HG03039 (cell line): ENCODE measurements at regions not wholly inside any gene's neighbourhood (a gene's known extent, or its start where the extent isn't known, plus 50 kb on each side); places are given as distances from the start of the nearest gene placed in this dataset.
"Not testable (repeated sequence)": the region's sequence is repeated elsewhere in the genome, so short reads cannot be mapped to it uniquely, and the experiment has no call there.

ENCODE experiments used
- ATAC-seq: cut with Tn5 transposase; IDR thresholded peaks from one replicate; pipeline ENCODE4 v1.9.1; 2021; ENCODE audit warnings: mild to moderate bottlenecking, moderate library complexity; ENCODE audit not compliant: unreplicated experiment

DNA sequence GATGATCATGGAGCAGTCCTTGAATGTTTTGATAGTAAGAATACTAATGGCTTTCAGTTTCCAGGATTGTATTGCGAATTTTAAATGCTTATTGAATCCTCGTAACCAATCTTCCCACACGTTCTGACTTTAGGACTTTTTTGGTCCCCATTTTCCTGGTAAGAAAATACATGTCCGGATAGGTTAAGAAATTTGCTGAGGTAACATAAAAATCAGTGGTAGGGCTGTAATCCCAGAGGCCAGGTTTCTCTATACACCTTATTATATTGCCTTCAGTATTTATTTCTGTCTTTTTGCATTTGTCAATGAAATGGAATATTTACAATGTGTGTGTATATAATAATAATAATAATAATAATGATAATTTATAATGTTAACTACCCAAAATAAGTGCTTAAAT, 603.2 kb downstream of the TMEM182 start:
- no peak for ATAC-seq

DNA sequence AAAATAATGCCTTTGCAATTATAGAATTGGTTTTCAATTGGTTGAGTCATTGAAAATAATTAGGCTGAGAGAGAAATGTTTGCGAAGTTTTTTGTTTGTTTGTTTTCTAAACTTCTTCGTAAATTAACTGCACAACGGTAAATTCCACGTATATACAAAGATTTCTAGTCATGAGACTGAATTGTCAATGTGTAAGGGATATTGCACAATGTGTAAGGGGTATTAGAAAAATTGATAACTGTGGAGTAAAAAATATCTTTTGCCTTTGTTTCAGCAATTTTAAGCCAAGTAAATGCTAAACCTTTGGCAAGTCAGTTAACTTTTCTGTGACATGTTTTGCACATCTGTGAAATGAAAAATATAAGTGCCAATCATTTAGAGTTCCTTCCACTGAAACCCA, 606.0 kb downstream of the TMEM182 start:
- no peak for ATAC-seq

DNA sequence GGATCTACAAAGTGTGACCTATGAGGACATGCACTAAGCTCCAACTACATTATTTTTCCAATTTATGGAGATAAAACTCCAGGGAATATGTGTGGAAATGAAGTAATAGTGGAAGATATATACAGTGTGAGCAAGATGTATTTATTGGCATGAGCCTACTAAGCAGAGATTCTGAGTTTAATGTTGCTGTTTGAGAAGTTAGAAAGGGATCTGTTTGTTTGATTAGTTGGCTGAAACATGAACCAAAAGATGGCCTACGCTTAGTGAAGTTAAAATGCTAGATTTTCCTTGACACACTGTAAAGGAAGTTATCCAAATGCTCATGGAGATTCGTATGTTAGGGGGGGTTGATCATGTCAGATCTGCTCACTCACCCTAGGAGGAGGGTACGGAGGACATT, 621.7 kb downstream of the TMEM182 start:
- no peak for ATAC-seq

DNA sequence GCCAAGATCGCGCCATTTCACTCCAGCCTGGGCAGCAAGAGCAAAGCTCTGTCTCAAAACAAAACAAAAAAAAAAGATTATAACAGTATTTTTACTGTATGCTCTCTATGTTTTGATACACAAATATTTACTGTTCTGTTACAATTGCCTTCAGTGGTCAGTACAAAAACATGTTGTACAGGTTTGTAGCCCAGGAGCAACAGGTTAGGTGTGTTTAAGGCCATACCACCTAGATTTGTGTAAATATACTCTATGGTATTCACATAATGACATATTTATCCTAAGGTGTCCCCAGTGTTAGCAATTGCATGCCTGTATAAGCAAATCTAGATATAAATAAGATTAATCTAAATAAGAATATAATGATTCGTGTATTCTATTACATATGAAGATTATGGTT, 625.0 kb downstream of the TMEM182 start:
- no peak for ATAC-seq

DNA sequence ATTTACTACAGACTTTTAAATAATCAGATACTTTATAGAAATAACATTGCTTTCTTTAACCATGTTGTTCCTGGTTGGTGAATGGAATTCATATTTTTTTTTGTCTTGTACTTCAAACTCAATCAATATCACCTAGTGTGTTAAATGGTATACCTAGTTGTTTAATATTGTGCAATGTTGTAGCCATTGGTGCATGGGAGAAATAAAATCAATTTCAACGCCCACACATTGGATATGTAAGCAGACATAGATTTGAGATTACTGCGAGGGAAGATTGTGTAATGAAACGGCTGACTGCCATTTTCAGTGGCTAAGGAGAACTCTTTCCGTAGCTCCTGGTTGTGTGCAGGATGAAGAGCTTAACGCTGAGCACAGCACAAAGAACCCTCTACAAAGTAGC, 626.1 kb downstream of the TMEM182 start:
- no peak for ATAC-seq

DNA sequence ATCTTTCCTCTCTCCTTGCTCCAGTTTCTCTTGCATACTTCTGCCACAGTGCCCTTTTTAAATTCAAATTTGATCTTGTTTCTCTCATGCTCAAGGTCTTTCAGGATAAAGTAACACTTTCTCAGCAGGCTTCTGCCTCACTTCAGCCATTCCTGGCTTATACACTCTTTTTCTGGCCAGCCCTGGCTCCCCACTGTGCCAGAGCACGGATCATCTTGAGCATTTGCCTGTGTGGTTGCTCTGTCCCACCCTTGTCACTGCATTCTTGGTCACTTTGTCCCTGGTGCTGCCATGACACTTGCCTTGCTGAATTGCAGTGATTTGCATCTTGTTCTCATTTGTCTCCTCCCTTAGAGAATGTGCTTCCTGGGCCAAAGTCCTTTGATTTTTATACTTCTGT, 634.3 kb downstream of the TMEM182 start:
- ATAC-seq: no peak

DNA sequence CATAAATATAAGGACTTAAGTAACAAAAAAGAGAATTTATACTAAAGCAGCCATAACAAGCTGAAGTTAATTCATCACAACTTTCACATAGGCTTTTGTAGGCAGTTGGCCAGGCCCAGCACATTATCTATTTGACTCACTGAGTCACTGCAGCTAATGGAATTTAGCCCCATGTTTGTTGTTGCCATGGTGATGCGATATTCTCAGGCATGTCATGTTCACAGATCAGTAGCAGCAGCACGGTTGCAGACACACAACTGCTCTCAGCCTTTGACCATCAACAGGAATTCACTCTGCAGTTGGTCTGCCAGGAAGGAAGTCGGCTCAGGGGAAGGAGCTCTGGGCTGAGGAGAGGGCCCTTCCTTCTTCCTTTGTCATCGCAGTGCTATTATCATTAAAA, 639.8 kb downstream of the TMEM182 start:
- no peak for ATAC-seq

DNA sequence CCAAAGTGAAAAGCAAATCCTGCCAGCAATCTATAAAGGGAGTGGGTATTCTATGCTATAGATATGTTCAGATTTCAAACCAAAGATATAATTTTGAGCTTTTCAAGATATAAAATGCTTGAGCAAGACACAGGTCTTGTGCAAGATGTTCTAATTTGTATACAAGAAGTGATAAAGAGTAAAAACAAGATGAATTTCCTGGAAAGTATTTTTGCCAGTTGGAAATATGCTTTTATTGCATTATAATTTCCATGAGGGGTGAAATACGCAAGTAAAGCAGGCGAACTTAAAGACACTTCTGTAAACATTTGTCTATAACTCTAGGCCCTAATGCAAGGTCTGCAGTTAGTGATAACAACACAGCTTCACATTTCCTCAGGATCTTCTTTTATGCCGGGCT, 640.5 kb downstream of the TMEM182 start:
- no peak for ATAC-seq

DNA sequence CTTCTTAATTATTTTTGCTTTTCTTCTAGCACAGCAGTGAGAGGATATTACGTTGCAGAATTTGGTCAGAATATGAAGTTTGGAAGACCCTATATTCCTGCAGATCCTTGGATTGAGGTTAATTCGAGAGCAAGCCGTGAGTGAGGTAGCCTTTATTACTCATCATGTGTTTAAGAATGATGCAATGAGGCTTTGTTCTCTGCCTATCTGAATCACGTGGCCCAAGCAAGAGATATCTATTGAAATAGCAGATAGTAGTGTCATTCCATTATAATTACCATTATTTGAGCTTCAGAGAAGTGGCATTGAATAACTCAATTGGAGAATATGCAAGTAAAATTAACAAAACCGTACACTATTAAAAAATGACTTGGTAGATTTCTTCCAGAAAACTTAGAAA, 641.1 kb downstream of the TMEM182 start:
- no peak for ATAC-seq

DNA sequence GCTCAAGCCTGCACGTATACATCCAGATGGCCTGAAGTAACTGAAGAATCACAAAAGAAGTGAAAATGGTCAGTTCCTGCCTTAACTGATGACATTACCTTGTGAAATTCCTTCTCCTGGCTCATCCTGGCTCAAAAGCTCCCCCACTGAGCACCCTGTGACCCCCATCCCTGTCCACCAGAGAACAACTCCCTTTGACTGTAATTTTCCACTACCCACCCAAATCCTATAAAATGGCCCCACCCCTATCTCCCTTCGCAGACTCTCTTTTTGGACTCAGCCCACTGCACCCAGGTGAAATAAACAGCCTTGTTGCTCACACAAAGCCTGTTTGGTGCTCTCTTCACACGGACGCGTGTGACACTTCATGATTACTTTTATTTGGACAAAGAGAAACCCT, 641.6 kb downstream of the TMEM182 start:
- ATAC-seq: not testable (repeated sequence)

DNA sequence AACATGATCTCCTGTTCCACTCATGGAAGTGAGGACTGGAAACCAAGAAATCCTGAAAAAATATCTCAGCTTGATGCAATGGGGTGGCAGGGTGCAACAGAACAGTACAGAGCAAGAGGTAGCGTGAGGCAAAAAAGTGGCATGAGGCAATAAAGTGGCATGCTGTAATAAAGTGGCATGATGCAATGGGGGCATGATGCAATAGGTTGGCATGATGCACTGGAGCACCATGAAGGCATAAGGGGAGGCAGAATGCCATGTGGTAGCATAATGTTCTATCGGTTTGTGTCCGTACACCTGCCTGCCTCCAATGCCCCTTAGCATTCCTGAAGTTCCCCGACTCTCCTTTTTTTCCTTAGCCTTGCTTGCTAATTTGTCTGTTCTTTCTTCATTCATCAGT, 648.4 kb downstream of the TMEM182 start:
- no peak for ATAC-seq

DNA sequence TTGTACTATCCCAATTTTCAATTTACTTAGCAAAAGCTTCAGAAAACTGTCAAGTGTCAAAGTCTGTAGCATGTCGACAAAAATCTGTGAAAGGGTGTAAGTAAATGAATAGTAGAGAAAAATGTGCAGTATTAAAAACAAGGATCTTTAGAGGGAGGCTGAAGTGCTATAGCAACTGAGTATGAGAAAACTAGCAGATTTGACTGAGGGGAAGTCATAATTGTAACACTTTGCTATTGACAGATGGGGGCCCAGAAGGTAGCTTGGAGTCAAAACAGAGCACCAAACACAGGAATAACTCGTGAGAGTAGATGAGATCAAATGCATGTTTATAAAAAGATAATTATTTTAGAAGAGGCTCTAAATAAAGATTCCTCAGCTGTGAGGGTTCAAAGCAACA, 657.7 kb downstream of the TMEM182 start:
- ATAC-seq: no peak

DNA sequence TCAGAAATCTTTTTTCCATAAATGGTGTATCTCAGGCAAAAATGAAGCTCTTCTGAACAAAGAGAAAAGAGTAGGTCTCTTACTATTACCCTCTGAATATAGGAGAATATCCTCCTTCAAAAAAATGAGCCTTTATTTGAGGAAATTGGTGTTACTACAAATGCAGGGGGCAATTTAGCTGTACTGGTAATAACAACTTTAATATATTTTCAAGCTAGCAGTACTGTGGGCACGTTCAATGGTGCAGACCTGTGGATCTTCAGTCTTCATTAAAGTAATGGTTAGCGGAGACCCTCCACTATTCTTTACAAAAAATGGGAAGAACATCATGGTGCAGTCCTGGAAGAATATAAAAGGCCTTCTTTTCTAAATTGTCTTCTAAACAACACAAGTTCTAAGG, 661.3 kb downstream of the TMEM182 start:
- no peak for ATAC-seq

DNA sequence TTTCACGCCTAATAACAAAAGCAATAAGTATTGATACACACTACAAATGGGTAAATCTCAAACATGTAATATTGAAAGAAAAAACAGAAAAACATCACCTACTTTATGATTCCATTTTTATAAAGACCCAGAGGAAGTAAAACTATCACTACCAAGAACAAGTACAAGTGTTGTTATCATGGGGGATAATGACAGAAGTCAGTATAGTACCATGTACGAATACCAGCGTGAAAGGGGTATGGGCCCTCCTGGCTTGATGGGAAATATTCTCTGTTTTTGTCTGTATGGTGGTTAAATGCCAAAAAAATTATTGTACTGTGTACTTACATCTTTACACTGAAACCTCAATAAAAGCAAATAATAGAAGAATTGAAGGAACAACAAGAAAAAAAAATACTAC, 665.7 kb downstream of the TMEM182 start:
- ATAC-seq: no peak

DNA sequence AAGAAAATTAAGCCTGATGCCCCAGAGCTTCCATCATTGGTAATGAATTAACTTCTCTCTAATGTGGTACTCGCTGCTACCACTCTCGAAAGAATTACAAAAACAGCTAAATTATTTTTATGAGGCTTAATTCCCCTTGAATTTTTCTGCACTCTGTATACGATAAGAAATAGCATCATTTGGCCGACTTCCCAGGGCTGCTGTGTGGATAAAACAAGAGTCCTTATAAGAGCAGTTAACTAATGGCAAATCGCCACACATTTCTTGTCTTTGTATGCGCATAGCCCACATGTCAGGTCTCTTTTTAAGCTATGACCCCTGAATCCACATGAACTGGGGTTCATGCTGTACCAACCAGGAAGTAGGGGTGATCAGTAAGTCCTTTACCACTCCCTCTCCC, 668.4 kb downstream of the TMEM182 start:
- ATAC-seq: no peak

DNA sequence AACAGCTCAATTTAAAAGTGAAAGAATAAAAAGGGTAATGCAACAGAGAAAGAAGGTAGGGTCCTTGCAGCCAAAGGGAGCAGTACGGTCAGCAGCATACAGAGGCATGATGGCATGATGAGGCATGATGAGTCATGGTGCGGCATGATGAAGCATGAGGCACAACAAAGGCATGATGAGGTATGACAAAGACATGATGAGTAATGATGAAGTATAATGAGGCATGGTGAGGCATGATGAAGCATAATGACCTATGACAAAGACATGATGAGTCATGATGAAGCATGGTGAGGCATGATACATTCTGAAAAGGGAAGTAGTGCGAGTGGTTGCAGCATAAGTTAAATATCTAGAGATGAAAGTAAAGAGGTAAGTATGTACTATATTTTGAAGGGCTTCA, 673.2 kb downstream of the TMEM182 start:
- ATAC-seq: no peak

DNA sequence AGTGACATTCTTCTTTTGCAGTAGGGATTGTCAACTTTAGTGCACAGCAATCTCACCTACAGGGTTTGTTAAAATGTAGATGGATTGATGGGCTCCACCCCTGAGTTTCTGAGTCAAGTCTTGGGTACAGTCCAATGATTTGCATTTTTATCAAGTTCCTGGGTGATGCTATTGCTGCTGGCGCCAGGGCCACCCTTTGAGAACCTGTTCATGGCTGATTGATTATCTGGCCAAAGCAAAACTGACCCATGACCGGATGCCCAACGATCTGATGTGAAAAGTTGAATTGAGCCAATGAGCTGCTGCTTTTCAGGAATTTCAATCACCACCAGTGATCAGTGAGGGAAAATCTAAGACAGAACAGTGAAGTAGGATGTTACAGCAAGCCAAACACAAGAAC, 675.3 kb downstream of the TMEM182 start:
- ATAC-seq: no peak

DNA sequence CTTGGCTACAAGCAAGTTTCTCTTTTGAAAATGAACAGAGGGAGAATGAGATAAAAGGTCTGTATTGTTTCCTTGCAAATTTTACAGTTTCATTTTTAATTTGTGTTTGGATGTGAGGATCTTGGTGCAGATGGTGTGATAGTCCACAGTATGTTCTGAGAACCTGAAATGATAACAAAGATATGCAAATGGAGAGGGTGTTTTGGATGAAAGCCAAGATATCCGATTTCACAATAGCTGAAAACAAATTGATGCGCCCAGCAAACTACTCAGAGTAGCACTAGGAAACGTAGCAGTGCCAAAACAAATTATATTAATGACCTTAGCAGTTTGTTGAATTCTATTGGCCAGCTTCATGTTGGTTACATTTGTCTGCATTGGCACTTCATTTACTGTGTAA, 683.5 kb downstream of the TMEM182 start:
- no peak for ATAC-seq

DNA sequence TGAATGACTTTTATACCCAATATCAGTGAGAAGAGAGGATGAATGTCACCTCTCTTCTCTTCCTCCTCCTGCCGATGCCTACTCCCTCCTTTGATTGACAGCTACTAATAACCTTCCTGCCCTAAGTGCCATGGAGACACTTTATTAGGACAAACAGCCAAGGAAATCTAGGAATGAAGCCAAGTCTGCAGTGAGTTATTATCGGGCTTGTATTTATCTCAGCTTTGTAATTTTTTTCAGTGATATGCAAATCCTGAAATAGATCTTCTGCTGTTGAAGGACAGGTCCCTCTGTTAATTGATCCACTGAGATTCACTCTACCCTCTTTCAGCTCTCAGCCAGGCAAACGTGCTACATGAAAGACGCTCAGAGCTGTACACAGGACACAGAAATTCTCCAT, 686.7 kb downstream of the TMEM182 start:
- ATAC-seq: no peak

DNA sequence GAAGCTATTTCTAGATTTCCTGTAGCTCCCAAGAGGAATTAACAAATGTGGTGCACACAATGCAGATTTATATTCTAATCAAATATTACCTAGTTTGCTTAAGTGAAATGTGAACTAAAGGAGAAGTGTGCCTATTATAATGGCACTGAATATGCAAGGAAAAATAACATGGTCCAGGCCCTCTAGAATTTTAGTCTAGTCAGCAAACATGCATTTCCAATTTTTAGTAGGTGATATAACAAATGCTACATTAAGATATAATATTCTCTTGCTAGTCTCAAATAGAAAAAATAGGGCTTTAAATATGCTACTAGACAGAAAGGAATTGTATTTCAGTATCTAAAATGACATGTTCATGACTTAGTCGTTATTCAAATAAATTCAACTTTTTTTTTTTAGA, 689.5 kb downstream of the TMEM182 start:
- no peak for ATAC-seq

DNA sequence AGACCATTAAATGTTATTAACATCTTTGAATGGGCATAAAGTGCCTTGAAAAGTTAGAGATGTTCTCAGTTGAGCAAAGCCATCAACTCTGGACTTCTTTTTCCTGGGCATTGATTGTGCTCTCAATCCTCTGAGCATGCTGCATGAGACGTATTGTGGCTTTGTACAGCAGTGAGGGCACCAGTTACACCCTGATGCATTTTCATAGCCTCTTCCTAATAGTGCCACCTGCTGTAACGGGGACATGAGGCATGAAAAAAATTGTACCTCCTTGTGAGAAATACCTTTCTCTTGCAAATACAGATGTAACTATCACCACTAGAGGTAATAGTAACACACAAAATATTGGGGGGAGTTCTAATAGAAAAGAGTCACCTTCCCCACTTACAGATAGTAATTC, 697.5 kb downstream of the TMEM182 start:
- no peak for ATAC-seq

DNA sequence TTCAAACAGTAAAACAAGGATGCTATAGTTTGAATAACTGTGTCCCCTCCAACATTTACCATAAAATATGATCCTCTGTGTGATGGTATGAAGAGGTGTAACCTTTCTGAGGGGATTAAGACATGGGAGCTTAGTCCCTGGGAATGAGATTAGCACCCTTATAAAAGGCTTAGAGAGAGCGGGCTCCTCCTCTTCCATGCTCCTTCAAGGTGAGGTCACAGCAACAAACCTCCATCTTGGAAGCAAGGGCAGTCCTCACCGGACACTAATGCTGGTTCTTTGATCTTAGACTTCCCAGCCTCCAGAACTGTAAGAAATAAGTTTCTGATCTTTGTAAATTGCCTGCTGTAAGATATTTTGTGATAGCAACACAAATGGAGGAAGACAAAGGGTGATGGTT, 700.3 kb downstream of the TMEM182 start:
- ATAC-seq: no peak

DNA sequence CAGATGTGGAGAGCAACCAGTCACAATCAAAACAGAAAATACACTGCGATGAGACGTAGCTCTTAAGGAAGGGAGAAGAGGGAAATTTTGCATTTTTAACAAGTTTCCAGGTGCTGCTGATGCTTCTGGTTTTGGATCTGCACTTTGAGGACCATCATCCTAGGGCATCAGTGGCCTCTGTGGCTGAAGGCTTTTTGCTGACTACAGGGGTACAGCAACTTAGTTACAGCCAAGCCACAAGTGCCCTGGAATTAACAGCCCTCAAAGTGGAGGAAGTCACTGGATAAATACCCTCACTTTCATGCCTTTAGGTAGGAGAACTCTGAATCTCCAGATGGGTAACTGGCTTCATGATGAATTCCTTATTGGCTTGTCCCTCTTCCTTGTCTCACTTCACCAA, 700.9 kb downstream of the TMEM182 start:
- ATAC-seq: no peak

DNA sequence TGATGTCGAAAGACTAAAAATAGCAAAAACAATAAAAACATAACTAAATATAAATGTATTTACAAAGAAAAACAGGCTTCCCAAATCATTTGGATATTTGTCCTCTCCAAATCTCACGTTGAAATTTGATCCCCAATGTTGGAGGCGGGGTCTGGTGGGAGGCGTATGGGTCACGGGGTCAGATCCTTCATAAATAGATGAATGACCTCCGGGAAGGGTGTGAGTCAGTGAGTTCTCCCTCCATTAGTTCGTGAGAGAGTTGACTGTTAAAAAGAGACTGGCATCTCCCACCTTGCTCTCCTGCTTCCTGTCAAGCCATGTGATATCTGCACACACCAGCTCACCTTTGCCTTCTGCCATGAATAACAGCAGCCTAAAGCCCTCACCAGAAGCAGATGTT, 703.0 kb downstream of the TMEM182 start:
- ATAC-seq: no peak
